ENCODE measurements at regions not wholly inside any gene's neighbourhood (a gene's known extent, or its start where the extent isn't known, plus 50 kb on each side); places are given as distances from the start of the nearest gene placed in this dataset.
A peak's percentile ranks its signal among the peaks of the same experiment; 100 is the strongest.
"Not testable (repeated sequence)": the region's sequence is repeated elsewhere in the genome, so short reads cannot be mapped to it uniquely, and the experiment has no call there.

- H3K4me3 ChIP-seq (ENCODE audit: low read depth, low read length), result no peak overlapping the region
- TF ChIP-seq, protein P1, sequence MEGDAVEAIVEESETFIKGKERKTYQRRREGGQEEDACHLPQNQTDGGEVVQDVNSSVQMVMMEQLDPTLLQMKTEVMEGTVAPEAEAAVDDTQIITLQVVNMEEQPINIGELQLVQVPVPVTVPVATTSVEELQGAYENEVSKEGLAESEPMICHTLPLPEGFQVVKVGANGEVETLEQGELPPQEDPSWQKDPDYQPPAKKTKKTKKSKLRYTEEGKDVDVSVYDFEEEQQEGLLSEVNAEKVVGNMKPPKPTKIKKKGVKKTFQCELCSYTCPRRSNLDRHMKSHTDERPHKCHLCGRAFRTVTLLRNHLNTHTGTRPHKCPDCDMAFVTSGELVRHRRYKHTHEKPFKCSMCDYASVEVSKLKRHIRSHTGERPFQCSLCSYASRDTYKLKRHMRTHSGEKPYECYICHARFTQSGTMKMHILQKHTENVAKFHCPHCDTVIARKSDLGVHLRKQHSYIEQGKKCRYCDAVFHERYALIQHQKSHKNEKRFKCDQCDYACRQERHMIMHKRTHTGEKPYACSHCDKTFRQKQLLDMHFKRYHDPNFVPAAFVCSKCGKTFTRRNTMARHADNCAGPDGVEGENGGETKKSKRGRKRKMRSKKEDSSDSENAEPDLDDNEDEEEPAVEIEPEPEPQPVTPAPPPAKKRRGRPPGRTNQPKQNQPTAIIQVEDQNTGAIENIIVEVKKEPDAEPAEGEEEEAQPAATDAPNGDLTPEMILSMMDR (IDR thresholded peaks at IDR 0.05; ENCODE audit: control insufficient read depth, extremely low read depth, insufficient read depth), result no peak
- no peak for DNase-seq (ENCODE audit: low read depth)
Measured at GRCh38 chr14:106509807-106510206, 983.4 kb downstream of the TMEM121 start.

DNA sequence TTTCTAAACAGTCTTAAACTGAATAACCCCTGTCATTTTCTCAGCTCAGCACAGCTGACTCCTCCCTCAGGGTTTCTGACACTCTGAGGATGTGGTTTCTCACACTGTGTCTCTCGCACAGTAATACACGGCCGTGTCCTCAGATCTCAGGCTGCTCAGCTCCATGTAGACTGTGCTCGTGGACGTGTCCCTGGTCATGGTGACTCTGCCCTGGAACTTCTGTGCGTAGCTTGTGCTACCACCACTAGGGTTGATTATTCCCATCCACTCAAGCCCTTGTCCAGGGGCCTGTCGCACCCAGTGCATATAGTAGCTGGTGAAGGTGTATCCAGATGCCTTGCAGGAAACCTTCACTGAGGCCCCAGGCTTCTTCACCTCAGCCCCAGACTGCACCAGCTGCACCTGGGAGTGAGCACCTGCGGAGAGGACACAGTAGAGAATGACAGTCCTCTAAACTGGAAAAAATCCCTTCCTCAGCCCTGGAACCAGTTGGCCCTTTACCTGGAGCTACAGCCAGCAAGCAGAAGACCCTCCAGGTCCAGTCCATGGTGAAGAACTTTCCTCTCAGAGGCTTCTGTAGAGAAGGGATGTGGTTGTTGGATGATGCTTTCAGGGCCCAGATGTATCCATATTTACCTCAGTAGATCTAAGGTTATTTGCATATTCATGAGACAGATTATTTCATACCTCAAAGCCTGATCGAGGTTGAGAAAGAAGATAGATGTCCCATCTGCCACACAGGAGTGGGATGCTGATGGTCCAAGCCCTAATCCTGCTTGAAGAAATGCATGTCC is 984.8 kb downstream of the TMEM121 start:
- H3K4me3 ChIP-seq (ENCODE audit: low read depth, low read length), result no peak overlapping the region
- TF ChIP-seq, protein P1 (IDR thresholded peaks at IDR 0.05; ENCODE audit: control insufficient read depth, extremely low read depth, insufficient read depth), result no peak
- DNase-seq (ENCODE audit: low read depth), result no peak

- no peak overlapping the region for H3K4me3 ChIP-seq (ENCODE audit: low read depth, low read length)
- DNase-seq (ENCODE audit: low read depth), result no peak
- TF ChIP-seq, protein P1 (IDR thresholded peaks at IDR 0.05; ENCODE audit: control insufficient read depth, extremely low read depth, insufficient read depth), result no peak
Measured at GRCh38 chr14:106511800-106512198, 985.4 kb downstream of the TMEM121 start.

DNA sequence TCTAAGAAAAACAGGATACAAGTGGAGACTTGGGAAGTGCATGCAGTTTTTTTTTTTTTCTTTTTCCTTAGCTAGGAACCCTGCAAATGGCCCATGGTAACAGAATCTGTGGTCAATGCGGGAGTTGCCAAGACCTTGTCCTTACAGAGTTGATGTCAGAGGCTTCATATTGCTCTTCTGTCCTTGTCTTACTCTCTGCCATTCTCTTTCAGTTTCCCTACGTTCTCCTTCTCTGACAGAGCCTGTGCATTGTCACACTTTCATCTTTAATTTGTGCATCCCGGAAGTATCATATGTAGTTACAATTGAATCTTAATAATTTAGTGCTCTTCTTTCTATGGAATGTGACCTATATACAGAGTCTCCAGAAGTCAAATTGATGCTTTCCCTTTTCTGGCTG is 986.9 kb downstream of the TMEM121 start:
- TF ChIP-seq, protein P1 (IDR thresholded peaks at IDR 0.05; ENCODE audit: control insufficient read depth, extremely low read depth, insufficient read depth), result no peak
- no peak overlapping the region for H3K4me3 ChIP-seq (ENCODE audit: low read depth, low read length)
- no peak for DNase-seq (ENCODE audit: low read depth)

GRCh38 chr14:106518054-106518943 is 991.9 kb downstream of the TMEM121 start:
- TF ChIP-seq, protein P1 (IDR thresholded peaks at IDR 0.05; ENCODE audit: control insufficient read depth, extremely low read depth, insufficient read depth), result peak; percentile 47
- no peak for DNase-seq (ENCODE audit: low read depth)
- no peak overlapping the region for H3K4me3 ChIP-seq (ENCODE audit: low read depth, low read length)

DNA sequence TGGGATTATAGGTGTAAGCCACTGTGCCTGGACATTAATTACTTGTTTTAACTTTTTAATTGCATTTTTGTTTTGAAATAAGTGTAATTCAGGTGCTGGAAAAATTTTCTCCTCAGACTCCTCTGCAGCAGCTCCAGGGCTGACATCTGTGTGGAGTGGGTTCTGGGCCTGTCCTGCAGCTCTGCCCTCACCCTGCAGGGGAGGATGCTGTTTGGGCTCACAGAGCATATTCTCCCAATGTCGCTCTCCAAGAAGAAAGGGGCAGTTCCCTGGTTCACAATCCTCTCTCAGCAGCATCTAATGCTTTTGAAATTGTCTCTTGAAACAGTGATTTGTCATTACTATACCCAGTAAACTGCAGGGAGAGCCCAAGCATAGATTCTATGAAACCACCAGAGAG is 995.7 kb downstream of the TMEM121 start:
- not testable (repeated sequence) for H3K4me3 ChIP-seq (ENCODE audit: low read depth, low read length); DNase-seq (ENCODE audit: low read depth)

DNA sequence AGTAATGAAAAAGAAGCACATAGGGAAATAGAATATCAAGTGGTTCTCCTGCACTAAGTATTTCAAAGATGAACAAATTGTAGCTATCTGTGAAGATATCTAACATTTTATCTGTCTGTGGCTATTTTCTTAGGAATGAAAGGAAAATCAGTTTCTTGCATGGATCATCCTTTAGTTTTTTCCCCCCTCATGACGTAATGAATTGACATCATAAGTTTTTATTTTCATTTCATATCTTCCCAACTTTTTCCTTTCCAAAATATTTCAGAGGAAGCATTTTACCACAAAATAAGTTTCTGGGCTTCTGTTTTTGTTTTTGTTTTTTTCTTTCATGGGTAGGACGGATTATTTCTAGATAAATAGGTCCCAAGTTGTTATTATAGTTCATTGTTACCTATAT is 996.6 kb downstream of the TMEM121 start:
- TF ChIP-seq, protein P1 (IDR thresholded peaks at IDR 0.05; ENCODE audit: control insufficient read depth, extremely low read depth, insufficient read depth), result no peak
- no peak for DNase-seq (ENCODE audit: low read depth)
- no peak overlapping the region for H3K4me3 ChIP-seq (ENCODE audit: low read depth, low read length)
